ENCODE measurements at regions not wholly inside any gene's neighbourhood (a gene's known extent, or its start where the extent isn't known, plus 50 kb on each side); places are given as distances from the start of the nearest gene placed in this dataset.

DNA sequence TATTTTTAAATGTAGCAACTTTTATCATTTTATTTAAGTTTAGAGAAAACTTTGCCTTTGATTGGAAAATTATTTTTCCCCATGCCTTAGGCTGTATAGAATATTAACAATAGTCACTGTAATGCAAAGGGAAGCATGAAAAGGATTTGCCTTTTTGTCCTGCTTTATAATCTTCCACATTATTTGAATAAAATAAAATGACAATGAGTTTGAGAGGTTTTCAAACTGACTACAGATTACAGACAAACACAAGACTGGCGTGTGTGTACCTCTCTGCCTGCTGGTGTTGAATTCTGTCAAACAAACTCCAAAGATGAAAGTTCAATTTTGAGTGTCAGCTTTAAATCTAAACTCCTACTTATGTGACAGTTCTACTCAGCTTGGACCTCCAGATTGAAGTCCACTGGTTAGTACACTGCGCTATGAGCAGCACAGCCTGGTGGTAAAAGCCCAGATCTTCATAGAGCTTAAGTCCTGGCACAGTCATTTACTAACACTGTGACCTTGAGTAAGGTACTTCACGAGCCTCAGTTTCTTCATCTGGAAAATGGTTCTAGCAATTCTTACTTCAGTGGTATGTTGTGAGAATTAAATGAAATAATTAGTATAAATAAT, 98.3 kb upstream of the CPNE8 start:
- TF ChIP-seq CTCF (IDR thresholded peaks at IDR 0.05; ENCODE audit: low read depth, low read length): no peak
- no peak for DNase-seq (ENCODE audit: low read depth in 2 of 2)
- H3K4me3 ChIP-seq (replicated peaks in 1 of 2; ENCODE audit: low read depth in 2 of 2, low read length in 2 of 2): no peak overlapping the region

DNA sequence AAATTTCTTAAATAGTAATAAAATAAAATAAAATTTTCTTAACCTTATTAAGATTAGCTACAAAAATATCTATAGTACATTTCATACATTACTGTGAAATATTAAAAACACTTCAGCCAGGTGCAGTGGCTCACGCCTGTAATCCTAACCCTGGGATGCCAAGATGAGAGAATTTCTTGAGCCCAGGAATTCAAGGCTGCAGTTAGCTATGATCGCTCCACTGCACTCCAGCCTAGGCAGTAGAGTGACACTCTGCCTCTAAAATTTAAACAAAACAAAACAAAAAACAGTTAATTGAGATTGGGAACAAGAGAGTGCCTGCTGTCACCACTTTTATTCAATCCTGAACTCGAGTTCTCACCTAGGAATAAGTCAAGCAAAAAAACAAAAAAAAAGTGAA, 95.0 kb upstream of the CPNE8 start:
- DNase-seq (ENCODE audit: low read depth in 2 of 2): no peak
- H3K4me3 ChIP-seq (replicated peaks in 1 of 2; ENCODE audit: low read depth in 2 of 2, low read length in 2 of 2): no peak overlapping the region
- no peak for TF ChIP-seq CTCF (IDR thresholded peaks at IDR 0.05; ENCODE audit: low read depth, low read length)

DNA sequence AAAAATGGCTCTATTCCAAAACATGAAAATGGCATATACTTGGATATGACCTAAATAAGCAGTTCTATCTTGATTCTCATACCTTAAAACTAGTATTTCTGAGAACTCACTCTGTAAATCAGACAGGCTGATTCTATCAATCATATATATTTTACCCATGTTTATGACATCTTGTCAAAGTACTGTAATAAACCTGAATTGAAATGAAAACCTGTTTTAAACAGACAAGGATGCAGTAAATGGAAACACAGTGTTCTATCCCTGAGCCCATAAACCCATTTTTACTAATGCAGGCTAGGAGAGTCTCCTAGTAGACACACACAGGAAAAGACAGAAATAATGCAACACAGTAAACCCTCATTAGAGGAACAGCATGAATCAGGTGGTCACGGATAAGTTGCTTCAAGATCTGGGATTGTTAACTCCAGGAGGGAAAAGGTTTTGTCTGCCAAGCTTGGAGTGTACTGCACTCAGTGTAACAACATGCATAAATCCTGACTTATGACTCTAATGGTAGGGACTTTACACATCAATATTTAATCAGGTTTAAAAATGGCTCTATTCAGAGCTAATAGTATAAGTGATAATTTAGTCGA, 93.6 kb upstream of the CPNE8 start:
- no peak for DNase-seq (ENCODE audit: low read depth in 2 of 2)
- TF ChIP-seq CTCF (IDR thresholded peaks at IDR 0.05; ENCODE audit: low read depth, low read length): no peak
- no peak overlapping the region for H3K4me3 ChIP-seq (replicated peaks in 1 of 2; ENCODE audit: low read depth in 2 of 2, low read length in 2 of 2)

GRCh38 chr12:38995249-38995648, 89.9 kb upstream of the CPNE8 start:
- no peak overlapping the region for H3K4me3 ChIP-seq (replicated peaks in 1 of 2; ENCODE audit: low read depth in 2 of 2, low read length in 2 of 2)
- TF ChIP-seq CTCF (IDR thresholded peaks at IDR 0.05; ENCODE audit: low read depth, low read length): no peak
- no peak for DNase-seq (ENCODE audit: low read depth in 2 of 2)

DNA sequence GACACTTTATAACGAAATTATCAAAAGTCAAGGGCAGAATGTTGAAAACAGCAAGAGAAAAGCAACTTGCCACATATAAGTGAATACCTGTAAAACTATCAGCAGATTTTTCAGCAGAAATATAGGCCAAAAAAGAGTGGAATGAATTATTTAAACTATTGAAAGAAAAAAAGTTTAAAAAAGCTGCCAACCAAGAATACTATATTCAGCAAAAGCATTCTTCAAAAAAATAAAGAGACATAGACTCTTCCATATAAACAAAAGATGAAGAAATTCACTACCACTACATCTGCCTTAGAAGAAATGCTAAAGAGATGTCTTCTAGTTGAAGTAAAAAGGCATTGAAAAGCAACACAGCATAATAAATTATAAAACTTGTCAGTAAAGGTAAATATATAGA, 80.6 kb upstream of the CPNE8 start:
- DNase-seq (ENCODE audit: low read depth in 2 of 2): no peak
- TF ChIP-seq CTCF (IDR thresholded peaks at IDR 0.05; ENCODE audit: low read depth, low read length): no peak
- no peak overlapping the region for H3K4me3 ChIP-seq (replicated peaks in 1 of 2; ENCODE audit: low read depth in 2 of 2, low read length in 2 of 2)

DNA sequence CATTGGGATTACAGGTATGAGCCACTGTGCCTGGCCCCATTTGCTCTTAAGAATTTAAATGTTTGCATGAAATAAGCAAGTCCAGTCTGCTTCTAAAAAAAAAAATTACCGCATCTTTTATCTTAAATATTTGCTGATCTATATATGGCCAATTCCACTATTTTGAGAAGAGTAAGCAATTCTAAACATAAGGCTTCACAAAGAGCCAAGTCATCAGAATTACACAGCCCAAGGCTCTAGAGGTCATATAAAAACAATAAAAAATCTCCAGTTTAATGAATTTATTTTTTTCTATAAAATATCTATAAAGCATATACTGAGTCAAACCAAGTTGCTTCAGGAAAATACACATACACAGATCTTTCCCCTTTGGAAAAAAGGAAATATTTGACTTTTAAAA, 79.0 kb upstream of the CPNE8 start:
- DNase-seq (ENCODE audit: low read depth in 2 of 2): no peak
- H3K4me3 ChIP-seq (replicated peaks in 1 of 2; ENCODE audit: low read depth in 2 of 2, low read length in 2 of 2): no peak overlapping the region
- no peak for TF ChIP-seq CTCF (IDR thresholded peaks at IDR 0.05; ENCODE audit: low read depth, low read length)

GRCh38 chr12:38983117-38983571, 77.8 kb upstream of the CPNE8 start:
- peak overlapping the region in 1 of 2 donors; percentile 5 for H3K4me3 ChIP-seq (replicated peaks in 1 of 2; ENCODE audit: low read depth in 2 of 2, low read length in 2 of 2)
- DNase-seq (ENCODE audit: low read depth in 2 of 2): peak in 1 of 2 donors; percentile 20
- no peak for TF ChIP-seq CTCF (IDR thresholded peaks at IDR 0.05; ENCODE audit: low read depth, low read length)

Measured in cardiac fibroblast (primary cell).